CD4-positive, alpha-beta T cell treated with Interleukin-6 at 100 ng/mL for 8 hours (primary cell): ENCODE measurements at regions not wholly inside any gene's neighbourhood (a gene's known extent, or its start where the extent isn't known, plus 50 kb on each side); places are given as distances from the start of the nearest gene placed in this dataset.
"Not testable (repeated sequence)": the region's sequence is repeated elsewhere in the genome, so short reads cannot be mapped to it uniquely, and the experiment has no call there.

Experiments used
- DNase-seq: peaks from one replicate; pipeline ENCODE4 v3.0.0-alpha.2; 2020; ENCODE audit warnings: mixed read lengths, low spot score

- DNase-seq: not testable (repeated sequence)
Observed at GRCh38 chr2:89756616-89757015, 1065.1 kb downstream of the RPIA start.

GRCh38 chr2:89758332-89759026 lies 1067.0 kb downstream of the RPIA start:
- DNase-seq: not testable (repeated sequence)

- not testable (repeated sequence) for DNase-seq
Observed at GRCh38 chr2:89760762-89761161, 1069.3 kb downstream of the RPIA start.

- not testable (repeated sequence) for DNase-seq
Observed at GRCh38 chr2:89761171-89761570, 1069.7 kb downstream of the RPIA start.

GRCh38 chr2:89761863-89762262 lies 1070.4 kb downstream of the RPIA start:
- not testable (repeated sequence) for DNase-seq

GRCh38 chr2:89762461-89763253 lies 1071.2 kb downstream of the RPIA start:
- not testable (repeated sequence) for DNase-seq

- no peak for DNase-seq
Observed at GRCh38 chr2:89763254-89763580, 1071.7 kb downstream of the RPIA start.

GRCh38 chr2:89763581-89764485 lies 1072.4 kb downstream of the RPIA start:
- DNase-seq: no peak

GRCh38 chr2:89764571-89765360 lies 1073.3 kb downstream of the RPIA start:
- DNase-seq: not testable (repeated sequence)

GRCh38 chr2:89765361-89765718 lies 1073.9 kb downstream of the RPIA start:
- DNase-seq: not testable (repeated sequence)

GRCh38 chr2:89766141-89766990 lies 1074.9 kb downstream of the RPIA start:
- not testable (repeated sequence) for DNase-seq

GRCh38 chr2:89767058-89767457 lies 1075.6 kb downstream of the RPIA start:
- not testable (repeated sequence) for DNase-seq

- DNase-seq: no peak
Observed at GRCh38 chr2:89767572-89768435, 1076.3 kb downstream of the RPIA start.

GRCh38 chr2:89775885-89776284 lies 1084.4 kb downstream of the RPIA start:
- DNase-seq: no peak

- no peak for DNase-seq
Observed at GRCh38 chr2:89780318-89780717, 1088.8 kb downstream of the RPIA start.

- no peak for DNase-seq
Observed at GRCh38 chr2:89781962-89782361, 1090.5 kb downstream of the RPIA start.

GRCh38 chr2:89784960-89785359 lies 1093.5 kb downstream of the RPIA start:
- DNase-seq: no peak

GRCh38 chr2:89785528-89785927 lies 1094.1 kb downstream of the RPIA start:
- not testable (repeated sequence) for DNase-seq

- DNase-seq: not testable (repeated sequence)
Observed at GRCh38 chr2:89786642-89787041, 1095.2 kb downstream of the RPIA start.

GRCh38 chr2:89795530-89795929 lies 1104.1 kb downstream of the RPIA start:
- DNase-seq: not testable (repeated sequence)
